CD8-positive, alpha-beta memory T cell (primary cell): ENCODE measurements at regions not wholly inside any gene's neighbourhood (a gene's known extent, or its start where the extent isn't known, plus 50 kb on each side); places are given as distances from the start of the nearest gene placed in this dataset.

Experiments used
- CTCF ChIA-PET: fragments of 350-600 bp; sonication (Branson Sonifier 250); formaldehyde crosslinking; loops from one replicate; lab custom pipeline; 2021; ENCODE audit warnings: antibody characterized with exemption; lab: Charles Lee
- POLR2A ChIA-PET: fragments of 350-600 bp; sonication (Branson Sonifier 250); formaldehyde crosslinking; loops from one replicate; lab custom pipeline; 2021; ENCODE audit warnings: antibody characterized with exemption; lab: Charles Lee
- DNase-seq, 5 donors: peaks; one replicate each; pipeline versions ENCODE4 v3.0.0 to v3.0.0-alpha.2; 2020 to 2022; ENCODE audit warnings: mixed read lengths in 1 of 5
- H3K27ac ChIP-seq: one replicate; pipeline ENCODE4 v1.7.0; 2013; ENCODE audit warnings: low read depth, mild to moderate bottlenecking, low read length, moderate library complexity
- H3K27me3 ChIP-seq: 2 replicates; pipeline ENCODE4 v1.7.0; 2013; ENCODE audit warnings: low read length, mild to moderate bottlenecking; ENCODE audit not compliant: insufficient read depth, poor library complexity, severe bottlenecking
- H3K36me3 ChIP-seq: 2 replicates; pipeline ENCODE4 v1.7.0; 2013; ENCODE audit warnings: mild to moderate bottlenecking, low read length, moderate library complexity; ENCODE audit not compliant: insufficient read depth
- H3K4me1 ChIP-seq: 2 replicates; pipeline ENCODE4 v1.7.0; 2013; ENCODE audit warnings: mild to moderate bottlenecking, low read length, moderate library complexity; ENCODE audit not compliant: insufficient read depth
- H3K4me3 ChIP-seq: 2 replicates; pipeline ENCODE4 v1.7.0; 2013; ENCODE audit warnings: mild to moderate bottlenecking, low read length
- H3K9me3 ChIP-seq: 2 replicates; pipeline ENCODE4 v1.7.0; 2013; ENCODE audit warnings: mild to moderate bottlenecking, low read length
- H3K27ac Mint-ChIP-seq, 8 donors: one replicate each; pipeline ENCODE4 v1.8.0; 2020 to 2021; ENCODE audit warnings: mixed read lengths in 8 of 8, mild to moderate bottlenecking in 6 of 8, inconsistent platforms in 3 of 8, moderate library complexity in 3 of 8
- H3K27me3 Mint-ChIP-seq, 2 donors: one replicate each; pipeline ENCODE4 v1.8.0; 2020 to 2021; ENCODE audit warnings: mixed read lengths in 2 of 2, mild to moderate bottlenecking in 1 of 2, moderate library complexity in 1 of 2
- H3K36me3 Mint-ChIP-seq, 3 donors: one replicate each; pipeline ENCODE4 v1.8.0; 2020 to 2021; ENCODE audit warnings: mixed read lengths in 3 of 3, inconsistent platforms in 1 of 3, mild to moderate bottlenecking in 1 of 3
- H3K4me1 Mint-ChIP-seq, 3 donors: one replicate each; pipeline ENCODE4 v1.8.0; 2020 to 2021; ENCODE audit warnings: mixed read lengths in 3 of 3, inconsistent platforms in 1 of 3, mild to moderate bottlenecking in 1 of 3
- H3K4me3 Mint-ChIP-seq, 7 donors: one replicate each; pipeline ENCODE4 v1.8.0; 2020 to 2021; ENCODE audit warnings: mixed read lengths in 7 of 7, mild to moderate bottlenecking in 6 of 7, moderate library complexity in 4 of 7, inconsistent platforms in 2 of 7
- H3K9me3 Mint-ChIP-seq, 5 donors: one replicate each; pipeline ENCODE4 v1.8.0; 2020 to 2022; ENCODE audit warnings: mixed read lengths in 5 of 5, mild to moderate bottlenecking in 3 of 5, moderate library complexity in 2 of 5, inconsistent platforms in 1 of 5

DNA sequence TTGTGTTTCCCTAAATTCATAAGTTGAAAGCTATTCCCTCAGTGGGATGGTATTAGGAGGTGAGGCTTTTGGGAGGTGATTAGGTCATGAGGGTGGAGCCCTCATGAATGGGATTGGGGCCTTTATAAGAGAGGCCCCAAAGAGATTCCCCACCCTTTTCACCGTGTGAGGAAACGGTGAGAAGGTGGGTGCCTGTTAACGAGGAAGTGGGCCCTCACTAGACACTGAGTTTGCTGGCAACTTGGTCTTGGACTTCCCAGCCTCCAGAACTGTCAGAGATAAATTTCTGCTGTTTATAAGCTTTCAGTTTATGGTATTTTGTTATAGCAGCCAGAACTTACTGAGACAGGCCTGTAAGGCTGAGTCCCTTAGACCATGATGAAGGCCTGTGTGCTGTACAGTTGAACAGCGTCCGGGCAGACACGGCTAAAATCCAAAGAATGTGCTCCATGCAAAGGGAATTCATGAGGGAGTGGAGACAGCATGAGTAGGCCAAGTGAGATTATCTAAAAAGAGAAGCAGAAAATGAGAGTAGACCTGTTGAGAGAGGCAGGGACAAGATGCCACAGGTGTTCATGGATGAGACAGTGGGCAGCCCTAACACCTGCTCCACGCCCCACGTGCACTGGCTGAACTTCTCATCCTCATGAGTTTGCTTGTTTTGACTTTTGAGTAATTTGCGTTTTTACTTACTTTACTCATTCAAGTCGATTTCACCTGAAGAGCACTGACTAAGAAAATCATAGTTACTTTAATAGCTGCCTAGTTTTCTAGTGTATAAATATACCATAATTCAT lies 66.9 kb upstream of the SFMBT2 start:
- Histone ChIP-seq H3K4me3 (no peak overlapping the region), H3K4me1 (peaks cover 58% of the 10 kb centered on the region), H3K9me3 (no peaks in the 10 kb centered on the region), H3K27me3 (no peaks in the 10 kb centered on the region), H3K27ac (no peak overlapping the region), H3K36me3 (no peaks in the 10 kb centered on the region)
- peak overlapping the region in 3 of 7 donors; percentile 30 to 64 (median 47) for H3K4me3 Mint-ChIP-seq
- peak overlapping the region in 5 of 8 donors; percentile 30 to 59 (median 53) for H3K27ac Mint-ChIP-seq
- POLR2A ChIA-PET, result no interaction called here
- no peaks in the 10 kb centered on the region for H3K9me3 Mint-ChIP-seq
- DNase-seq, result no peak
- H3K27me3 Mint-ChIP-seq, result no peaks in the 10 kb centered on the region
- CTCF ChIA-PET, result no interaction called here
- H3K36me3 Mint-ChIP-seq, result peaks cover 0 to 4% (median 2%) of the 10 kb centered on the region in 3 donors
- H3K4me1 Mint-ChIP-seq, result peaks cover 43 to 57% (median 55%) of the 10 kb centered on the region in 3 donors

DNA sequence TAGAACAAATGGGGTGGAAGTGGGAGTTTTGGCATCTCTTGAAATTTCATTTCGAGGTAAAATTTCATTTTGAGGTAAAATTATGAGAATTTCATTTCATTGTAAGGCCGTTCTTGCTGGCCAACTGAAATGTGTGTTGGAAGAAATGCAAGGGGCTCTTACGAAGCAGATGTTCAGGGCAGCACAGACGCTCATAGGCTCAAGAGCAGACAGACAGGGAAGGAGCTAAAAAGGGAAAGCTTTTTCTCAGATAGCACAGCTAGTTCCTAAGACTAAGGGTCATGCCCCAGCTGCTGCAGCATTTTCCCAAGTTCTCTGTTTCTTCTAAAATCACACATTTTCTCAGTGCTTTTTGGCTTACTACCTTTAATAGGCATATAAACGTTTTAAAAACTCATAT lies 65.1 kb upstream of the SFMBT2 start:
- peaks cover 0 to 4% (median 2%) of the 10 kb centered on the region in 3 donors for H3K36me3 Mint-ChIP-seq
- no peak overlapping the region for H3K4me3 Mint-ChIP-seq
- H3K27ac Mint-ChIP-seq, result peak overlapping the region in 1 of 8 donors; percentile 14
- no peak for DNase-seq
- Histone ChIP-seq H3K27me3 (no peaks in the 10 kb centered on the region), H3K9me3 (no peaks in the 10 kb centered on the region), H3K36me3 (no peaks in the 10 kb centered on the region), H3K27ac (no peak overlapping the region), H3K4me3 (no peak overlapping the region), H3K4me1 (peaks cover 52% of the 10 kb centered on the region)
- no peaks in the 10 kb centered on the region for H3K9me3 Mint-ChIP-seq
- POLR2A ChIA-PET, result no interaction called here
- peaks cover 44 to 57% (median 56%) of the 10 kb centered on the region in 3 donors for H3K4me1 Mint-ChIP-seq
- CTCF ChIA-PET, result no interaction called here
- H3K27me3 Mint-ChIP-seq, result no peaks in the 10 kb centered on the region

DNA sequence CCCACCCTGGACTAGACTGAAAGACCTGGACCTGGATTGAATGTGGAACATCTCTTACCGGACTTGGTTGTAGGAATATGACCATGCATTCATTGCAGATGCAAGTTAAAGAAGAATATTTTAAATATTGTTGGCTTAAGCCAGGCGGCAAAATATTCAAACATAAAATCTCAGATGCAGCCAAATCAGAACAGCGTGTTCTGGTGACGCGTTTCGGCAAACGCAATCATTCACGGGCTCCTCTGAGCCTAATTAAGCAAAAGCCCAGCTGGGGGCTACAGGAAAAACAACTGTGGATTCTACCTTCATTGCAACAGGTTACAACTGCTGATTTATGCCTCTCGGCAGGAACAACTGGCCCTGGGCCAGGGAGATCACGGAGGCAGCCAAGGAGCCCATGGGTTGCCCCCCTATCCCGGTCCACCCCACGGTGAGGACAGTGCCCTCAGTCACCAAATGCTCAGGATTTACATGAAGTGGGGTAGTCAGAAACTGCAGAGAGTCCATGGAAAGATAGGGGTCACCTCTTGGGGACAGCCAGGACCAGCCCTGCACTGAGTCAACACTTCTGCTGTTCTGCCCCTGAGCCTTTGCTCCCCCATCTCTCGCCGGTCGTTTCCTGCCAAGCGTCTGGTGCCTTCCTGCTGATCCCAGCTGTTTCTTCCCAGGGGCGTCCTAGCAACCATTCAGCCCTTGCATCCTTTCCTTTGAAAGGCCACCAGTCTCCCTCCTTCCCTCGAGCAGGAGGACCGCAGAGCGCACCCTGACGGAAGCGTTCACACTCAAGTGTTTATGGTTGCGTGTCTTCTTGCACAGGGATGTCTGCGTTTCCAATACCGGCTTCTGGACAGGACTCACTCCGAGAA lies 64.4 kb upstream of the SFMBT2 start:
- no peak overlapping the region for H3K27ac ChIP-seq
- peaks cover 40 to 56% (median 53%) of the 10 kb centered on the region in 3 donors for H3K4me1 Mint-ChIP-seq

DNA sequence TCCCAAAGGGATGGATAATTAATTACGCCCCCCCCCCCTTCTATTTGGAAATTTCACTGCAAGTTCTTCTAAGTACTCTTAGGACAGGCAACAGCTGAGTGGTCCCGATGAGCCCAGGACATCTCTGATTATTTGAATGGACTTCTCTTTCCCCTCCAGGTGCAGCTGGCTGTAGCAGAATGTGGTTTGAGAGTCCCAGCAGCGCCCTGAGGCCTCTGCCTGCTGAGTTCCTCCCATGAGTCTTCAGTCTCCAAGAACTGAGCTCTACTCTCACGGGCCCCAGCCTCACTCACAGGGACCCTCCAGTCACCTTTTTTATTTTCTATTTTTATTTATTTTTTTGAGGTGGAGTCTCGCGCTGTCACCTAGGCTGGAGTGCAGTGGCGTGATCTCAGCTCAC lies 63.6 kb upstream of the SFMBT2 start:
- H3K4me1 Mint-ChIP-seq, result peaks cover 34 to 50% (median 45%) of the 10 kb centered on the region in 3 donors
- Histone ChIP-seq H3K27me3 (no peaks in the 10 kb centered on the region), H3K9me3 (no peaks in the 10 kb centered on the region), H3K36me3 (no peaks in the 10 kb centered on the region), H3K4me1 (peaks cover 36% of the 10 kb centered on the region), H3K27ac (no peak overlapping the region), H3K4me3 (no peak overlapping the region)
- ChIA-PET CTCF (no interaction called here), POLR2A (interaction anchor here (1.0 kb wide), 1 partner anchor 18 kb away, joined by 3 read pairs; no protein-coding TSS in a partner anchor)
- peak overlapping the region in 1 of 8 donors; percentile 24 for H3K27ac Mint-ChIP-seq
- peaks cover 0 to 4% (median 2%) of the 10 kb centered on the region in 3 donors for H3K36me3 Mint-ChIP-seq
- H3K9me3 Mint-ChIP-seq, result no peaks in the 10 kb centered on the region
- DNase-seq, result no peak
- H3K27me3 Mint-ChIP-seq, result no peaks in the 10 kb centered on the region
- no peak overlapping the region for H3K4me3 Mint-ChIP-seq

More for the DNA sequence above, 64.4 kb upstream of the SFMBT2 start:
- H3K9me3 Mint-ChIP-seq, result no peaks in the 10 kb centered on the region
- H3K27me3 ChIP-seq, result no peaks in the 10 kb centered on the region
- H3K36me3 Mint-ChIP-seq, result peaks cover 0 to 4% (median 2%) of the 10 kb centered on the region in 3 donors
- DNase-seq, result no peak
- no peak overlapping the region for H3K4me3 ChIP-seq
- no peaks in the 10 kb centered on the region for H3K9me3 ChIP-seq
- ChIA-PET CTCF (no interaction called here), POLR2A (interaction anchor here (1.0 kb wide), 1 partner anchor 17 kb away, joined by 3 read pairs; no protein-coding TSS in a partner anchor)
- no peak overlapping the region for H3K4me3 Mint-ChIP-seq
- H3K36me3 ChIP-seq, result no peaks in the 10 kb centered on the region
- peaks cover 45% of the 10 kb centered on the region for H3K4me1 ChIP-seq
- no peaks in the 10 kb centered on the region for H3K27me3 Mint-ChIP-seq
- peak overlapping the region in 1 of 8 donors; percentile 14 for H3K27ac Mint-ChIP-seq

DNA sequence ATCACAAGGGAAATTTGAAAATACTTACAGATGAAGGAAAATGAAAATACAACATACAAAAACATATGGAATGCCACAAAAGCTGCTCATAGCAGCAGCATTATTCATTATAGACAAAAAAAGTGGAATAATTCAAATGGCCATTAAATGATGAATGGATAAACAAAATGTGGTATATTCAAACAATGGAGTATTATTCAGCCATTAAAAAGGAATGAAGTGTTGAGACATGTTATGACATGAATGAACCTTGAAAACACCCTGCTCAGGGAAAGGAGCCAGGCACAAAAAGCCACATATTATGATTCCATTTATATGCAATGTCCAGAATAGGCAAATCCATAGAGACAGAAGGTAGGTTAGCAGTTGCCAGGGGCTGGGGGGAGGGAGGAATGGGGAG lies 62.6 kb upstream of the SFMBT2 start:
- ChIA-PET POLR2A (no interaction called here), CTCF (no interaction called here)
- H3K36me3 ChIP-seq, result no peaks in the 10 kb centered on the region
- Mint-ChIP-seq H3K9me3 (no peaks in the 10 kb centered on the region), H3K4me1 (peaks cover 25 to 41% (median 35%) of the 10 kb centered on the region in 3 donors), H3K4me3 (no peak overlapping the region), H3K36me3 (peaks cover 0 to 4% (median 2%) of the 10 kb centered on the region in 3 donors), H3K27ac (no peak overlapping the region), H3K27me3 (no peaks in the 10 kb centered on the region)
- H3K9me3 ChIP-seq, result no peaks in the 10 kb centered on the region
- DNase-seq, result no peak
- no peak overlapping the region for H3K4me3 ChIP-seq
- H3K4me1 ChIP-seq, result peaks cover 27% of the 10 kb centered on the region
- no peaks in the 10 kb centered on the region for H3K27me3 ChIP-seq
- no peak overlapping the region for H3K27ac ChIP-seq

DNA sequence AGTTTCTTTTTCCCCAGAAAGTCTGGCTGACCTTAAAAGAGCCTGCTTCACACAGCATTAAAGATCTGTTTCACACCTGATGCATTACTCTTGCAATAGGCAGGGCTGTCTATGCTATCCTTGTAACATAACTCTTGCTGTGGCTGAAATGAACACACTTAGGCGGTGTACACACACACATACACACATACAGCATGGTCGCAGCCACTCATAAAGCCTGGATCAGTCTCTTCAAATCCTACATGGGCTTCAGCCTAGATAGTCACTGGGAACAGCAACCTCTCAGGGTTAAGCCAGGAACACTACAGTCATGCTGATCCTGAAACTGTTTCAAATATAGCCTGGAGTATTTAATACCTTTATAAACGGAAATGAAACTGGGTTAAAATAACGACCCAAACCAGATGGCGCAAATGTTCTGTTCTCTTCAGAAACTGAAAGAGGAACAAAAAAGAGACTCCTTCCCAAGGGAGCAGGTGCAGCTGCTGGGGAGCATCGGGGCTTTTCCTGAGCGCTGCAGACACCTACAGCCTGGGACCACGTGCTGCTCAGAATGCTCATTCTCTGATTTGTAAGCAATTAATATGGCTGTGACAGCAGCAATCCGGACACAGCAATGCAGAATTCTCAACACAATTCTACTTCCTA lies 61.0 kb upstream of the SFMBT2 start:
- Mint-ChIP-seq H3K4me3 (peak overlapping the region; percentile 68 to 93 (median 86)), H3K4me1 (peaks cover 22 to 30% (median 26%) of the 10 kb centered on the region in 3 donors), H3K36me3 (no peaks in the 10 kb centered on the region), H3K27me3 (no peaks in the 10 kb centered on the region), H3K27ac (peak overlapping the region; percentile 17 to 92 (median 83)), H3K9me3 (no peaks in the 10 kb centered on the region)
- no peaks in the 10 kb centered on the region for H3K27me3 ChIP-seq
- no peaks in the 10 kb centered on the region for H3K9me3 ChIP-seq
- ChIA-PET POLR2A (no interaction called here), CTCF (interaction anchor here (1.1 to 1.3 kb wide), 2 partner anchors 13 to 54 kb away, joined by 3 to 5 read pairs; no protein-coding TSS in a partner anchor)
- H3K27ac ChIP-seq, result no peak overlapping the region
- no peaks in the 10 kb centered on the region for H3K36me3 ChIP-seq
- peak overlapping the region; percentile 55 for H3K4me3 ChIP-seq
- no peak for DNase-seq
- peaks cover 15% of the 10 kb centered on the region for H3K4me1 ChIP-seq

DNA sequence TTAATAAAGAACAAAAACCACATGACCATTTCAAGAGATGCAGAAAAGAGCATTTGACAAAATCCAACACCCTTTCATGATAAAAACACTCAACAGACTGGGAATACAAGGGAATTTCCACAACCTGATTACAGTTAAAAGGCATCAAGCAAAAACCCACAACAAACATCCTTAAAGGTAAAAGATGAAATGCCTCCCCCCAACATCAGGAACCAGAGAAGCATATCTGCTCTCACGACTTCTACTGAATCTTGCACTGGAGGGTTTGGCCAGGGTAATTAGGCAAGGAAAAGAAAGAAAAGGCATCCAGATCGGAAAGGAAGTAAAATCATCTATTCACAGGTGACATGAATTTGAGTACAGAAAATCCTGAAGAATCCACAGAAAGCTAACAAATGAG lies 59.5 kb upstream of the SFMBT2 start:
- H3K4me3 Mint-ChIP-seq, result peak overlapping the region in 1 of 7 donors; percentile 1
- H3K27me3 Mint-ChIP-seq, result no peaks in the 10 kb centered on the region
- no peak for DNase-seq
- POLR2A ChIA-PET, result no interaction called here
- H3K4me1 ChIP-seq, result peaks cover 15% of the 10 kb centered on the region
- H3K27ac Mint-ChIP-seq, result peak overlapping the region in 1 of 8 donors; percentile 65
- no peaks in the 10 kb centered on the region for H3K9me3 ChIP-seq
- H3K36me3 ChIP-seq, result no peaks in the 10 kb centered on the region
- no peaks in the 10 kb centered on the region for H3K36me3 Mint-ChIP-seq
- CTCF ChIA-PET, result no interaction called here
- no peaks in the 10 kb centered on the region for H3K27me3 ChIP-seq
- no peak overlapping the region for H3K27ac ChIP-seq
- H3K4me3 ChIP-seq, result no peak overlapping the region
- H3K4me1 Mint-ChIP-seq, result peaks cover 22 to 30% (median 26%) of the 10 kb centered on the region in 3 donors
- no peaks in the 10 kb centered on the region for H3K9me3 Mint-ChIP-seq
